ENCODE measurements at regions not wholly inside any gene's neighbourhood (a gene's known extent, or its start where the extent isn't known, plus 50 kb on each side); places are given as distances from the start of the nearest gene placed in this dataset.
A peak's percentile ranks its signal among the peaks of the same experiment; 100 is the strongest.

DNA sequence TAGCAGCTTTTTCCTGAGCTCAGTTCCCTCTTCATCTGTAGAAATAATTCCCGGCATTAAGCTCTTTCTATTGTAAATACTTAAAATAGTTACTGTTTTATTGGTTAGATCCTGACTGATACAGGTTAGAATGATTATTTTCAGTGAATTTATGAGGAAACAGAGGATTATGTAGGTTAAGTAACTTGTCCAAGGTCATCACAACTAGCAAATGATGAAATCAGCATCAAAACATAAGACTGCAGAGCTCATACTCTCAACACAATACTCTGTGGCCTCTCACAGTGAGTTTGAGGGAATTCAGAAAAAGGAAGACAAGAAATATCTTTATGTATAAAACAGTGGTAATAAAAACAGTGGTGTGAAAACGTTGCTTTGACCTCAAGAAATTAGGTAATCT is 113.2 kb upstream of the DLX2 start:
- H3K27me3 ChIP-seq (ENCODE audit: control insufficient read depth, insufficient read depth, low read length): no peaks in the 10 kb centered on the region
- intact Hi-C loops (cut with DNase I): no loop called here
- peaks cover 0 to 11% (median 4%) of the 10 kb centered on the region in 3 donors for H3K4me1 ChIP-seq (ENCODE audit: control insufficient read depth in 2 of 3, insufficient read depth in 2 of 3, low read depth in 1 of 3, low read length in 3 of 3)
- H3K4me3 ChIP-seq (ENCODE audit: low read length in 3 of 3): no peak overlapping the region
- DNase-seq (no peak), FAIRE-seq (no peak)
- no peaks in the 10 kb centered on the region for H3K9me3 ChIP-seq (ENCODE audit: control insufficient read depth in 2 of 3, insufficient read depth in 1 of 3, low read length in 3 of 3)
- no peak overlapping the region for H3K27ac ChIP-seq (ENCODE audit: low read depth in 2 of 2, low read length in 2 of 2)
- H3K9ac ChIP-seq (ENCODE audit: low read length in 3 of 3): no peak overlapping the region
- TF ChIP-seq, protein P1, sequence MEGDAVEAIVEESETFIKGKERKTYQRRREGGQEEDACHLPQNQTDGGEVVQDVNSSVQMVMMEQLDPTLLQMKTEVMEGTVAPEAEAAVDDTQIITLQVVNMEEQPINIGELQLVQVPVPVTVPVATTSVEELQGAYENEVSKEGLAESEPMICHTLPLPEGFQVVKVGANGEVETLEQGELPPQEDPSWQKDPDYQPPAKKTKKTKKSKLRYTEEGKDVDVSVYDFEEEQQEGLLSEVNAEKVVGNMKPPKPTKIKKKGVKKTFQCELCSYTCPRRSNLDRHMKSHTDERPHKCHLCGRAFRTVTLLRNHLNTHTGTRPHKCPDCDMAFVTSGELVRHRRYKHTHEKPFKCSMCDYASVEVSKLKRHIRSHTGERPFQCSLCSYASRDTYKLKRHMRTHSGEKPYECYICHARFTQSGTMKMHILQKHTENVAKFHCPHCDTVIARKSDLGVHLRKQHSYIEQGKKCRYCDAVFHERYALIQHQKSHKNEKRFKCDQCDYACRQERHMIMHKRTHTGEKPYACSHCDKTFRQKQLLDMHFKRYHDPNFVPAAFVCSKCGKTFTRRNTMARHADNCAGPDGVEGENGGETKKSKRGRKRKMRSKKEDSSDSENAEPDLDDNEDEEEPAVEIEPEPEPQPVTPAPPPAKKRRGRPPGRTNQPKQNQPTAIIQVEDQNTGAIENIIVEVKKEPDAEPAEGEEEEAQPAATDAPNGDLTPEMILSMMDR (IDR thresholded peaks at IDR 0.05; ENCODE audit: borderline replicate concordance, extremely low read depth, insufficient read depth): no peak
- H3K36me3 ChIP-seq (ENCODE audit: control insufficient read depth in 2 of 3, insufficient read depth in 3 of 3, low read length in 3 of 3): no peaks in the 10 kb centered on the region

GRCh38 chr2:172216477-172216876 is 113.8 kb upstream of the DLX2 start:
- peak in 2 of 5 donors; percentile 15 to 40 for DNase-seq
- Histone ChIP-seq H3K4me1 (ENCODE audit: control insufficient read depth in 2 of 3, insufficient read depth in 2 of 3, low read depth in 1 of 3, low read length in 3 of 3) (peaks cover 0 to 11% (median 4%) of the 10 kb centered on the region in 3 donors), H3K27me3 (ENCODE audit: control insufficient read depth, insufficient read depth, low read length) (no peaks in the 10 kb centered on the region), H3K36me3 (ENCODE audit: control insufficient read depth in 2 of 3, insufficient read depth in 3 of 3, low read length in 3 of 3) (no peaks in the 10 kb centered on the region), H3K9ac (ENCODE audit: low read length in 3 of 3) (no peak overlapping the region), H3K27ac (ENCODE audit: low read depth in 2 of 2, low read length in 2 of 2) (no peak overlapping the region), H3K9me3 (ENCODE audit: control insufficient read depth in 2 of 3, insufficient read depth in 1 of 3, low read length in 3 of 3) (no peaks in the 10 kb centered on the region), H3K4me3 (ENCODE audit: low read length in 3 of 3) (no peak overlapping the region)
- TF ChIP-seq, protein P1 (IDR thresholded peaks at IDR 0.05; ENCODE audit: borderline replicate concordance, extremely low read depth, insufficient read depth): no peak
- intact Hi-C loops (cut with DNase I): no loop called here
- FAIRE-seq: no peak

- DNase-seq (no peak), FAIRE-seq (no peak)
- Histone ChIP-seq H3K9ac (ENCODE audit: low read length in 3 of 3) (no peak overlapping the region), H3K4me1 (ENCODE audit: control insufficient read depth in 2 of 3, insufficient read depth in 2 of 3, low read depth in 1 of 3, low read length in 3 of 3) (peaks cover 0 to 13% (median 4%) of the 10 kb centered on the region in 3 donors), H3K9me3 (ENCODE audit: control insufficient read depth in 2 of 3, insufficient read depth in 1 of 3, low read length in 3 of 3) (no peaks in the 10 kb centered on the region), H3K27me3 (ENCODE audit: control insufficient read depth, insufficient read depth, low read length) (no peaks in the 10 kb centered on the region), H3K4me3 (ENCODE audit: low read length in 3 of 3) (no peak overlapping the region), H3K27ac (ENCODE audit: low read depth in 2 of 2, low read length in 2 of 2) (no peak overlapping the region), H3K36me3 (ENCODE audit: control insufficient read depth in 2 of 3, insufficient read depth in 3 of 3, low read length in 3 of 3) (no peaks in the 10 kb centered on the region)
- intact Hi-C loops (cut with DNase I): no loop called here
- TF ChIP-seq, protein P1 (IDR thresholded peaks at IDR 0.05; ENCODE audit: borderline replicate concordance, extremely low read depth, insufficient read depth): no peak
Observed at GRCh38 chr2:172219201-172219600, 116.5 kb upstream of the DLX2 start.

GRCh38 chr2:172220121-172220520 is 117.4 kb upstream of the DLX2 start:
- Histone ChIP-seq H3K4me1 (ENCODE audit: control insufficient read depth in 2 of 3, insufficient read depth in 2 of 3, low read depth in 1 of 3, low read length in 3 of 3) (peaks cover 0 to 9% (median 4%) of the 10 kb centered on the region in 3 donors), H3K36me3 (ENCODE audit: control insufficient read depth in 2 of 3, insufficient read depth in 3 of 3, low read length in 3 of 3) (no peaks in the 10 kb centered on the region), H3K4me3 (ENCODE audit: low read length in 3 of 3) (no peak overlapping the region), H3K27ac (ENCODE audit: low read depth in 2 of 2, low read length in 2 of 2) (no peak overlapping the region), H3K9ac (ENCODE audit: low read length in 3 of 3) (no peak overlapping the region), H3K9me3 (ENCODE audit: control insufficient read depth in 2 of 3, insufficient read depth in 1 of 3, low read length in 3 of 3) (no peaks in the 10 kb centered on the region), H3K27me3 (ENCODE audit: control insufficient read depth, insufficient read depth, low read length) (no peaks in the 10 kb centered on the region)
- DNase-seq (no peak), FAIRE-seq (no peak)
- TF ChIP-seq, protein P1 (IDR thresholded peaks at IDR 0.05; ENCODE audit: borderline replicate concordance, extremely low read depth, insufficient read depth): no peak
- intact Hi-C loops (cut with DNase I): no loop called here
